VCaP (cell line): ENCODE measurements at regions not wholly inside any gene's neighbourhood (a gene's known extent, or its start where the extent isn't known, plus 50 kb on each side); places are given as distances from the start of the nearest gene placed in this dataset.
"Not testable (repeated sequence)": the region's sequence is repeated elsewhere in the genome, so short reads cannot be mapped to it uniquely, and the experiment has no call there.

Source experiments
- H3K27ac ChIP-seq: fragments of 450-650 bp; 2 replicates; pipeline ENCODE4 v1.5.1; 2017
- TF ChIP-seq, protein P1 (sequence below): fragments of 450-650 bp; conservative IDR thresholded peaks from 2 replicates; pipeline ENCODE4 v1.5.1; 2017; ENCODE audit warnings: mild to moderate bottlenecking, moderate library complexity

DNA sequence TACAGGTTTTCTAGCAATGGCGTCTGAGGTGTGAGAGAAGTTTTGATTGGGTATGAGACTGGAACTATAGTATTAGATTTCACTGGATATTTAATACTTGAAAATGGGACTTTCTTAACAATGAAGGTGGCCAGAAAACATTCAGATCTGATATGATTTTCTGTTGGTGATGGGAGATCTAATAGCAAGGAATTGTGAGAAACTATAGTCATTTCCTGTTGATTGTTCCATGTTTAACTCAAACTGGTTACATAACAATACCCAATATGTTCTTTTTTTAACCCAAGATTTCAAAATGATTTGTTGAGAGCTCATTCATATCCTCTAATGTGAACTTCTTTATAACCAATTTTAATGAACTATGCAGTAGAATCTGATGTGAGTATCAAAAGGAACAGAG, 793.2 kb upstream of the RGMB start:
- no peak overlapping the region for H3K27ac ChIP-seq
- TF ChIP-seq, protein P1, sequence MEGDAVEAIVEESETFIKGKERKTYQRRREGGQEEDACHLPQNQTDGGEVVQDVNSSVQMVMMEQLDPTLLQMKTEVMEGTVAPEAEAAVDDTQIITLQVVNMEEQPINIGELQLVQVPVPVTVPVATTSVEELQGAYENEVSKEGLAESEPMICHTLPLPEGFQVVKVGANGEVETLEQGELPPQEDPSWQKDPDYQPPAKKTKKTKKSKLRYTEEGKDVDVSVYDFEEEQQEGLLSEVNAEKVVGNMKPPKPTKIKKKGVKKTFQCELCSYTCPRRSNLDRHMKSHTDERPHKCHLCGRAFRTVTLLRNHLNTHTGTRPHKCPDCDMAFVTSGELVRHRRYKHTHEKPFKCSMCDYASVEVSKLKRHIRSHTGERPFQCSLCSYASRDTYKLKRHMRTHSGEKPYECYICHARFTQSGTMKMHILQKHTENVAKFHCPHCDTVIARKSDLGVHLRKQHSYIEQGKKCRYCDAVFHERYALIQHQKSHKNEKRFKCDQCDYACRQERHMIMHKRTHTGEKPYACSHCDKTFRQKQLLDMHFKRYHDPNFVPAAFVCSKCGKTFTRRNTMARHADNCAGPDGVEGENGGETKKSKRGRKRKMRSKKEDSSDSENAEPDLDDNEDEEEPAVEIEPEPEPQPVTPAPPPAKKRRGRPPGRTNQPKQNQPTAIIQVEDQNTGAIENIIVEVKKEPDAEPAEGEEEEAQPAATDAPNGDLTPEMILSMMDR, result no peak

DNA sequence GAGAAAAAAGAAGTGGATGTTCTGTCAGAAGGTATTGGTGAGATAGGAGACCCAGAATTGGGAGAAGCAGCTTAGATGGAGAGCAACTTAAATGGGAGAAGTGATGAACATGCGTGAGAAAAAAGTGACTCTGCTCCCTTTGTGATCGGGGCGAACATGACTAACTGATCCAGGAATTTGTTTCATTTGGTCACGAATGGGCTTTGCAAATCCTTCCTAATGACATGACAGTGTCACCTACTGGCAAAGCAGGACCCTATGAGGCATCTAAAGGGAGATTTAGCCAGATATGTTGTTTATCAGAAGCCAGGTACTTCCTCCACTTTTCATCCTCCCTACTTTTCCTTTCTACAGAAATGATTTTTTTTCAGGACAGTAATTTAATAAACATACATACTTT, 787.4 kb upstream of the RGMB start:
- no peak overlapping the region for H3K27ac ChIP-seq
- TF ChIP-seq, protein P1, result peak; percentile 20

DNA sequence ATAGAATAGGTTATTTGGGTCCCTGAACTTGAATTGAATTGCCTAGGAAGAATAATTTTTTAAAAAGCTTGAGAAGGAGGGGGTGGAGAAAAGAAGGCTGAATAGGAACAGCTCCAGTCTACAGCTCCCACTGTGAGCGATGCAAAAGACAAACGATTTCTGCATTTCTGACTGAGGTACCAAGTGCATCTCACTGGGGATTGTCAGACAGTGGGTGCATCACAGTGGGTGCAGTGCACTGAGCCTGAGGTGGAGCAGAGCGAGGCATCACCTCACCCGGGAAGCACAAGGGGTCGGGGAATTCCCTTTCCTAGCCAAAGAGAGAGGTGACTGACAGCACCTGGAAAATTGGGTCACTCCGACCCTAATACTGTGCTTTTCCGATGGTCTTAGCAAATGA, 782.2 kb upstream of the RGMB start:
- TF ChIP-seq, protein P1, result no peak

GRCh38 chr5:97998941-97999340, 774.5 kb upstream of the RGMB start:
- no peak overlapping the region for H3K27ac ChIP-seq
- TF ChIP-seq, protein P1, result no peak

More for the DNA sequence above, 782.2 kb upstream of the RGMB start:
- H3K27ac ChIP-seq, result no peak overlapping the region

DNA sequence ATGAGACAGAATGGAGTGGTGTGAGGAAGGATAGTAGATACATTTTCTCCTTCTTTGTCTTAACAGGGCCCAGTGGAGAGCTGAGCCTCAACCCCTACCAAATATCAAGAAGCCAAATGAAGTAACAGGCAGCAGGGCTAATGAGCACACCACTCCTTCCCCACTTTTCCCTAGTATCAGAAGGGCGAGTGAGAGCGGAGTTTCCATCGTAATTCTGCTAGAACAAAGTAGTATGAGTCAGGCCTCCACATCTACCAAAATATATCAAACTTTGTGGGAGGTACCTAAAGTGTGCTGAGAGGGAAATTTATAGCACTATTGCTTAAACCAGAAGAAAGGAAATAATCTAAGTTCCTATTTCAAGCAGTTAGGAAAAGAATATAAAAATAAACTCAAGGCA, 769.0 kb upstream of the RGMB start:
- H3K27ac ChIP-seq, result no peak overlapping the region
- TF ChIP-seq, protein P1, result no peak

GRCh38 chr5:98016771-98017170, 756.7 kb upstream of the RGMB start:
- TF ChIP-seq, protein P1, result no peak
- no peak overlapping the region for H3K27ac ChIP-seq

- not testable (repeated sequence) for H3K27ac ChIP-seq
Measured at GRCh38 chr5:98030273-98030672, 743.2 kb upstream of the RGMB start.

DNA sequence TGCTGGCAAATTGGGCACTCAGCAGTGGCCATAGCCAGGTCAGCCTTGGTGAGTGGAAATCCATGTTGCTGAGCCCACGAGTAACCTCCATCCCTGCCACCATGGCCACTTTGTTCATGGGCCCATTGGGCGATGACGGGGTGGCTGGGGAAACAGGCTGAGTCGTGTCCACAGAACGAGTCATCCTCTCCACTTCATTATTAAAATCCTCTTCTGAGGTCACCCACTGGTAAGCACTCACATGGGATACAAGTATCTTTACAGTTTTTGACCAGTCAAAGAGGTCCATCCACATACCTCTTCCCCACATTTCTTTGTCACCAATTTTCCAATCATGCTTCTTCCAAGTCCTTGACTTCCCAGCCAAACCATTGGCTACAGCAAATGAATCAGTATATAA, 742.4 kb upstream of the RGMB start:
- not testable (repeated sequence) for H3K27ac ChIP-seq

DNA sequence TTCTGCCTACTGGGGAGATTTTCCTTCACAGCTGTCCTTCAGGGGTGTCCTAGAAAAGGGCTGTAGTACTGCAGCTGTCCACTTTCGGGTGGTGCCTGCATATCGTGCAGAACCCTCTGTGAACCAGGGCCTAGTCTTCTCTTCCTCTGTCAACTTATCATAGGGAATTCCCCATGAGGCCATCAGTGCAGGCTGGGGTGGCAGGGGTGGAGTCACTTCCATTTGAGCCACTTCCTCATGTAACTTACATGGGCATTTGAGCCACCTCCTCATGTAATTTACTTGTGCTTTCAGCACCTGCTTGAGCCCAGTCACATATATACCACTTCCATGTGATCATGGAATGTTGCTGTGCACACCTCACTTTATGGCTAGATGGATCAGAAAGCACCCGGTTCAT, 742.0 kb upstream of the RGMB start:
- no peak overlapping the region for H3K27ac ChIP-seq
- TF ChIP-seq, protein P1, result no peak
